Lower lobe of right lung (tissue), 2 donors: ENCODE measurements at regions not wholly inside any gene's neighbourhood (a gene's known extent, or its start where the extent isn't known, plus 50 kb on each side); places are given as distances from the start of the nearest gene placed in this dataset.

ENCODE experiments used
- ATAC-seq, 2 donors: fragments of 200-7000 bp; cut with Tn5 transposase; one replicate each; pipeline ENCODE4 v1.9.1; 2020 to 2022; ENCODE audit warnings: mild to moderate bottlenecking in 2 of 2, moderate library complexity in 2 of 2
- DNase-seq: peaks from one replicate; pipeline ENCODE4 v3.0.0-alpha.2; 2020
- H3K27ac ChIP-seq: fragments of 200-600 bp; one replicate; pipeline ENCODE4 v1.8.0; 2022
- H3K27me3 ChIP-seq: fragments of 200-600 bp; one replicate; pipeline ENCODE4 v1.8.0; 2022; ENCODE audit warnings: low read depth
- H3K36me3 ChIP-seq: fragments of 200-600 bp; one replicate; pipeline ENCODE4 v1.8.0; 2022; ENCODE audit warnings: mild to moderate bottlenecking
- H3K4me1 ChIP-seq: fragments of 200-600 bp; one replicate; pipeline ENCODE4 v1.8.0; 2022
- H3K4me3 ChIP-seq: fragments of 200-600 bp; one replicate; pipeline ENCODE4 v1.8.0; 2022; ENCODE audit warnings: mild to moderate bottlenecking
- H3K9me3 ChIP-seq: fragments of 200-600 bp; one replicate; pipeline ENCODE4 v1.8.0; 2022
- intact Hi-C: fragments of 100-400 bp; cut with DNase I; formaldehyde crosslinking; loops from one replicate; pipeline ENCODE4 v1.11.0; 2022
- TF ChIP-seq, protein P1 (sequence below): fragments of 200-600 bp; IDR thresholded peaks from one replicate; pipeline ENCODE4 v1.8.0; 2022; ENCODE audit warnings: antibody characterized with exemption, mild to moderate bottlenecking
- donor health status: DM: no; HTN: yes; CAD: no; lungs with severe emphysema.

DNA sequence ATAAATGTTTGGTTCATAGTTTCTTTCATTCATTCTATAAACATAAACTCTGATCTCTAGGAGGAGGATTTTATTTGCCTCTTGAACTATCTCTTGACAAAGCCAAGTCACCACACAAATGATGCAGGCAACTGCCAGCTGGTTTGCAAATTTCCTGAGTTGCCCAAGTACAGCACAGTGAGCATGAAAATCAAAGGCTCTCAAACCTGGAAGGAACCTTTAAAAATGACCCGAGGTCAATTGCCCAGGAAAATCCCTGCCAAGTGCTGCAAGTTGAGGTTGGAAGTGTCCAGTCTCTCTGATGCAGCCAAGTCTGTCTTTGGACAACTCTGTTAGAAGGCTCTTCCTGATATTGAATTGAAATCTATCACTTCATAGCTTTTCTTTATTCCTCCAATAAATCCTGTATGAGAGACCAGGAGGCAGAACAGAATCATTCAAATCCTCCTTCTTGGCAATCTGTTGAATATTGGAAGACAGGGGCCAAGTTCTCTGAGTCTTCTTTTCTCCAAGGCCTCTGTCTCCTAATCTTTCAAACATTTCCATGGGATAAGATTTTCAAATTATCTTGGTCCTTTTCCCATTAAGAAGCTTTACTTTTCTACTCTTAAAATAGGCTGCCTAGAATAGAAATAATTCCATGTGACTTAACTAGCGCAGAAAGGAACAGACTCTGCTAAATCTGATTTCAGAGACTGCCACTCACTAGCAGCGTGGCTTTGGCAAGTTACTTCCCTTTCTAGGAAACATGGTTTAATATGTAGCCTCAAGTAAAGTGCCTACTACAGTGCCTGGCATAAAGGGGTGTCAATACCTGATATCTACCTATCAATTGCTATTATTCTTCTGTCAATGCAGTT, 159.2 kb downstream of the SNX18 start:
- ATAC-seq, result peak in 1 of 2 donors; percentile 25
- Histone ChIP-seq H3K27me3 (no peaks in the 10 kb centered on the region), H3K27ac (no peak overlapping the region), H3K4me1 (peaks cover 42% of the 10 kb centered on the region), H3K4me3 (no peak overlapping the region), H3K9me3 (no peaks in the 10 kb centered on the region), H3K36me3 (no peaks in the 10 kb centered on the region)
- intact Hi-C loops, result no loop called here
- no peak for DNase-seq
- TF ChIP-seq, protein P1, sequence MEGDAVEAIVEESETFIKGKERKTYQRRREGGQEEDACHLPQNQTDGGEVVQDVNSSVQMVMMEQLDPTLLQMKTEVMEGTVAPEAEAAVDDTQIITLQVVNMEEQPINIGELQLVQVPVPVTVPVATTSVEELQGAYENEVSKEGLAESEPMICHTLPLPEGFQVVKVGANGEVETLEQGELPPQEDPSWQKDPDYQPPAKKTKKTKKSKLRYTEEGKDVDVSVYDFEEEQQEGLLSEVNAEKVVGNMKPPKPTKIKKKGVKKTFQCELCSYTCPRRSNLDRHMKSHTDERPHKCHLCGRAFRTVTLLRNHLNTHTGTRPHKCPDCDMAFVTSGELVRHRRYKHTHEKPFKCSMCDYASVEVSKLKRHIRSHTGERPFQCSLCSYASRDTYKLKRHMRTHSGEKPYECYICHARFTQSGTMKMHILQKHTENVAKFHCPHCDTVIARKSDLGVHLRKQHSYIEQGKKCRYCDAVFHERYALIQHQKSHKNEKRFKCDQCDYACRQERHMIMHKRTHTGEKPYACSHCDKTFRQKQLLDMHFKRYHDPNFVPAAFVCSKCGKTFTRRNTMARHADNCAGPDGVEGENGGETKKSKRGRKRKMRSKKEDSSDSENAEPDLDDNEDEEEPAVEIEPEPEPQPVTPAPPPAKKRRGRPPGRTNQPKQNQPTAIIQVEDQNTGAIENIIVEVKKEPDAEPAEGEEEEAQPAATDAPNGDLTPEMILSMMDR, result no peak

DNA sequence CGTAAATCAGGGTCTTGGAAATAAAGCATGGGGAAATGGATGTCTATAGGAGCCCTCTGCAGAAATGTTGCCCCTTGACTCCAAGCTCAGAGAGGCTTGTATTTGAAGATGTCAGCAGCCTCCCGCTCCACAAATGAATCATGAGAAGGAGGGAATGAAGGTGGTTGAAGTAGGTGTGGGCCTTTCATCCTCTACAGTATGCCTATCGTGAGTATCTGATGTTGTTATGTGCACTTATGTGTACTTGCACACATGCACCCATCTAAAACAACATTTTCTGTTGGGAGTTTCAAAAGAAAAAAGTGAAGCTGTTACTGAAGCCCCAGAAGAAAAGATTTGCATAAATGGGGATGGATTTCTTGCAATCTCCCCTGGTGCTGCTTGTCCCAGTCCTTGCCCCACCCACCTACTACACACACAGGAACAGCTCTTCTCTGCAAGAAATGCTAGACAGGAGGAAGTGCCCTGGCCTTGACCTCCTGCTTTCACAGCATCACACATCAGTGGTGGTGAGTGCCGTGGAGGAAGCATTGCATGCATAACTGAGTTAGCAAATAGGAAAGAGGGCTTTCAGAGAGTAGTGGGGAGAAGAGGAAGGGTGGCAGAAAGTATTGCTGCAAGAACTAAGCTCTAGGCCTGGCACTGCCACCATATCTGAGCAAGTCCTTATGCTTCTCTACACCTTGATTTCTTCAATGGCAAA, 156.1 kb downstream of the SNX18 start:
- DNase-seq (peak; percentile 84), ATAC-seq (peak; percentile 55 to 87)
- peaks cover 71% of the 10 kb centered on the region for H3K4me1 ChIP-seq
- H3K4me3 ChIP-seq, result no peak overlapping the region
- intact Hi-C loops, result no loop called here
- TF ChIP-seq, protein P1, result no peak
- peak overlapping the region; percentile 41 for H3K27ac ChIP-seq
- no peaks in the 10 kb centered on the region for H3K27me3 ChIP-seq
- H3K9me3 ChIP-seq, result no peaks in the 10 kb centered on the region
- H3K36me3 ChIP-seq, result no peaks in the 10 kb centered on the region

DNA sequence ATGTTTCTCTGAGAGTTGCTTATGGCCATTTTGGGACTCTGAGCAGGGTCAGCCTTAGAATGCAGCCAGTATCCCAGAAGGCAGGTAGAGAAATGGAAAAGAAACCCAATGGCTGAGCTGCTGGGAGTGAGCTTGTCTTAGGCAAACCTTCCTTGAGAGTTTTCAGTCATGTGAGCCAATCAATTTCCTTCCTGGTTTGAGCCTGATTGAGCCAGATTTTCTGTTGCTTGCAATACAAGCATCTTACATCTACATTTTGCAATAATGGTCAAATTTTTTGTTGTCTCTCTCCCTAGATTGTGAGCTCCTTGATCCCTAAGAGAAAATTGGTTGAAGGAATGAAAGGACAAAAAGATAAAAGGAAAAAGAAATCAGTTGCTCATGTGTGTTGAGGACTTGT, 155.3 kb downstream of the SNX18 start:
- TF ChIP-seq, protein P1, result no peak
- ATAC-seq, result no peak
- no peaks in the 10 kb centered on the region for H3K27me3 ChIP-seq
- peaks cover 71% of the 10 kb centered on the region for H3K4me1 ChIP-seq
- intact Hi-C loops, result no loop called here
- DNase-seq, result no peak
- no peaks in the 10 kb centered on the region for H3K36me3 ChIP-seq
- H3K27ac ChIP-seq, result peak overlapping the region; percentile 41
- peaks cover 6% of the 10 kb centered on the region for H3K9me3 ChIP-seq
- no peak overlapping the region for H3K4me3 ChIP-seq

DNA sequence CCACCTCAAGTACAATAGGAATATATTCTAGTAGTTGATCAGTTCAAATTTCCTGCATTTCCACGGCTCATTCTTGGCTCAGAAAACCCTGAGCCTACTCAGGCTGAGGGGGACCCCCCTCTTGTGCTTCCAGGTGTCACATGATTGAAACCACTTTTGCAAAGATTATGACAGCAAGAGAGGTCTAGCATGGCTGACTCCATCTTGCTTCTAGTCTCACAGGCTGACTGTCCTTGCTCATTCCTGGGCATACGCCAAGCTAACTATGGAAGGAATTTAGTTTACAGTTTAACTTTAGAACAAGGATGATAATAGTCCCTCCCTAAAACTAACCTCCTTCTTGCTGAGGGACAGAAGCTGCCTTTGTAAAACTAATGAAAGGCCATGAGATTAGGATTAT, 154.1 kb downstream of the SNX18 start:
- DNase-seq, result no peak
- peaks cover 6% of the 10 kb centered on the region for H3K9me3 ChIP-seq
- no peaks in the 10 kb centered on the region for H3K36me3 ChIP-seq
- peak in 1 of 2 donors; percentile 12 for ATAC-seq
- H3K27ac ChIP-seq, result peak overlapping the region; percentile 48
- H3K4me1 ChIP-seq, result peaks cover 69% of the 10 kb centered on the region
- intact Hi-C loops, result no loop called here
- H3K4me3 ChIP-seq, result no peak overlapping the region
- TF ChIP-seq, protein P1, result no peak
- no peaks in the 10 kb centered on the region for H3K27me3 ChIP-seq

DNA sequence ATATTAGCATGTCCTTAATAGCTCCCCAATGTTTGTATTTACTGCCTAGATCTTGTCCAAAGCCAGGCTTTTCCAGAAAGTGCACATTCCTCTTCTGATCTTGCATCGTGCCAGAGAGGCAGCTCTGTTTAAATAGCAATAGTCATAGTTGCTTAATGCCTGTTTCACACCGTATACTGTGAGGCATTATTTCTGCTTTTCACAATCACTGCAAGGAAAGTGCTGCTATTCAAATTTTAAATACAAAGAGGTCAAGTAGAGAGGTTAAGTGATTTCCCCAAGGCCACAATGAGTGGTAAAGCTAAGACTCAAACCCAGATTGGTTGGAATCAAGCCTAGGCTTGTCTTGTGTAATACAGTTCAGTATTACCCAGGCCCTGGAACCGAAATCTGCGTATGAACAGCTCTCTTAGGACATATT, 153.6 kb downstream of the SNX18 start:
- H3K9me3 ChIP-seq, result peaks cover 6% of the 10 kb centered on the region
- ATAC-seq, result peak; percentile 90 to 93
- H3K36me3 ChIP-seq, result no peaks in the 10 kb centered on the region
- intact Hi-C loops, result no loop called here
- TF ChIP-seq, protein P1, result no peak
- no peaks in the 10 kb centered on the region for H3K27me3 ChIP-seq
- peak overlapping the region; percentile 48 for H3K27ac ChIP-seq
- H3K4me3 ChIP-seq, result no peak overlapping the region
- no peak for DNase-seq
- peaks cover 63% of the 10 kb centered on the region for H3K4me1 ChIP-seq
